ENCODE measurements at regions not wholly inside any gene's neighbourhood (a gene's known extent, or its start where the extent isn't known, plus 50 kb on each side); places are given as distances from the start of the nearest gene placed in this dataset.

DNA sequence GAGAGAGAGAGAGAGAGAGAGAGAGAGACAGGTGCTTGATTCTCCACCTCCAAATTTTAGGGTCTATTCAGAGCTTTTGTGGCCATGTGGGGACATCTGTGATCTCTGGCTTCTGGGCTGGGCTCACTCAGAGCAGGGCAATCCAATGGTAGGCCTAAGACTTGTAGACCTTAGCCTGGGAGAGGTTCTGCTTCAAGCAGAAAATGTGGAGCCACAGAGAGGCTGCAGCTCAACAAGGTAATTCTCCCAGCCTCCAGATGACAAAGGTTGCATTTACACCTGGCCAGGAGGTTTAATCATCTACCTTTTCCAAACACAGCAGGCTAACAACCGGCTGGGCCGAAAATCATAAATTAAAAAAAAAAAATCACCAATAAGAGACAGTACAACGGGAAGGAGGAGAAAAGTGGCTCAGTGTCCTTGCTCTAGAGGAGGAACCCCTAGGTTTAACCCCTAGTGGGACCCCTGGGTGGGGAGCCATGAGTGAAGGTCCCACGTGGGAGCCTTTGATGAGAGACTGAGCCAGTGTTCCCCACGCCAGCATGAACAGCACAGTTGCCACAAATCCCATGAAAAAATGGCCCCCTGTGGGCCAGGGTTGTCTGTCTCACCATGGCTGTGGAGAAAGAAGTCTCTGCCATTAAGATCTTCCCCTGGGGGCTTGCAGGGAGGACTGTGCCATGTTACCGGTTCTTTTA is 124.0 kb upstream of the GATA6 start:
- intact Hi-C loops (cut with micrococcal nuclease): no loop called here
- ATAC-seq: no peak
- H3K4me3 ChIP-seq (ENCODE audit: low read length): no peak overlapping the region
- H3K27me3 Mint-ChIP-seq: peaks cover 0 to 37% (median 4%) of the 10 kb centered on the region in 5 donors
- peaks cover 0 to 4% (median 0%) of the 10 kb centered on the region in 5 donors for H3K36me3 Mint-ChIP-seq
- H3K27ac Mint-ChIP-seq: no peak overlapping the region
- no peaks in the 10 kb centered on the region for H3K4me1 ChIP-seq (ENCODE audit: control insufficient read depth in 2 of 2, insufficient read depth in 2 of 2, low read length in 2 of 2)
- H3K27ac ChIP-seq (ENCODE audit: low read depth, low read length): no peak overlapping the region
- no peak overlapping the region for H3K4me3 Mint-ChIP-seq
- DNase-seq: no peak
- POLR2A ChIA-PET: no interaction called here
- H3K36me3 ChIP-seq (ENCODE audit: control insufficient read depth in 2 of 3, insufficient read depth in 3 of 3, low read length in 3 of 3): no peaks in the 10 kb centered on the region
- H3K4me1 Mint-ChIP-seq: no peaks in the 10 kb centered on the region
- H3K9me3 ChIP-seq (ENCODE audit: control insufficient read depth in 2 of 3, low read length in 3 of 3): peaks cover 0 to 3% (median 0%) of the 10 kb centered on the region in 3 experiments
- CTCF ChIA-PET: no interaction called here
- H3K27me3 ChIP-seq (ENCODE audit: control insufficient read depth in 2 of 2, insufficient read depth in 2 of 2, low read length in 2 of 2): no peaks in the 10 kb centered on the region
- peaks cover 0 to 8% (median 0%) of the 10 kb centered on the region in 11 donors for H3K9me3 Mint-ChIP-seq

DNA sequence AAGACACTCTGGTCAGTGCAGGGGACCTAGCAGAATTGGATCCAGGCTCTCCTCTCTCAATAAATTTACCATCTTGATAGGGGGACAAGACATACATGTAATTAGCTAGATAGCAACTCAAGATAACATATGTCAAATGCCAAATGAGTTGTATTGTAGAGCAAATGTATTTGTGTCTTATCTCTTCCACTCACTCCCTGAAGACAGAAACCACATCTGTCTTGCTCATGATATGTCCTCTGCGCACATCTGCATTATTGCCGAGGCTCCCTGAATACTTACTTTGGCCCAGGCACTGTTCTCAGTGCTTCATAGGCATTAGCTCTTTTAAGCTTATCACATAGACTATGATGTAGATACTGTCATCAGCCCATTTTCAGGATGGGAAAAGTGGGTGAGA is 122.9 kb upstream of the GATA6 start:
- H3K4me1 Mint-ChIP-seq: no peaks in the 10 kb centered on the region
- intact Hi-C loops (cut with micrococcal nuclease): no loop called here
- no peak for ATAC-seq
- no peak overlapping the region for H3K4me3 Mint-ChIP-seq
- POLR2A ChIA-PET: no interaction called here
- Histone ChIP-seq H3K9me3 (ENCODE audit: control insufficient read depth in 2 of 3, low read length in 3 of 3) (peaks cover 0 to 3% (median 0%) of the 10 kb centered on the region in 3 experiments), H3K36me3 (ENCODE audit: control insufficient read depth in 2 of 3, insufficient read depth in 3 of 3, low read length in 3 of 3) (no peaks in the 10 kb centered on the region), H3K27ac (ENCODE audit: low read depth, low read length) (no peak overlapping the region), H3K4me1 (ENCODE audit: control insufficient read depth in 2 of 2, insufficient read depth in 2 of 2, low read length in 2 of 2) (no peaks in the 10 kb centered on the region), H3K4me3 (ENCODE audit: low read length) (no peak overlapping the region), H3K27me3 (ENCODE audit: control insufficient read depth in 2 of 2, insufficient read depth in 2 of 2, low read length in 2 of 2) (no peaks in the 10 kb centered on the region)
- CTCF ChIA-PET: no interaction called here
- H3K27me3 Mint-ChIP-seq: peaks cover 0 to 37% (median 4%) of the 10 kb centered on the region in 5 donors
- DNase-seq: no peak
- H3K9me3 Mint-ChIP-seq: peaks cover 0 to 8% (median 0%) of the 10 kb centered on the region in 11 donors
- H3K27ac Mint-ChIP-seq: no peak overlapping the region
- H3K36me3 Mint-ChIP-seq: peaks cover 0 to 4% (median 0%) of the 10 kb centered on the region in 5 donors

DNA sequence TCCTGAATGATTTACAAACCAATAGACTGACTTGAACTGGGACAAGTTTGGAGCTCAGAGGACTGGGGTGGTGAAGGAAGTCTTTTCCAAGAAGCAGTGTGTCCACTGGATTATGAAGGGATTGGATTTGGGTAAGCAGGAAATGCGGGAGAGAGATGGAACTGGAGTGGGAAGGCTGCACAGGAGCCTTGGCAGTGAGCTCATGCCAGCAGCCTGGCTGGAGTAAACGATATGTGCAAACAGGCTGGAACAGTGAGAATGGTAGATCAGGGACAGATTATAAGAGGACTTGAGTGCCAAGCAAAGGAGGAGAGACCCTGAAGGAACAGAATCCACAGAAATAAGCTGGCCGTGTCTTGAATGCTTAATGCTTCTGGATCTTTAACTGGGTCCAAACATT is 121.9 kb upstream of the GATA6 start:
- H3K4me3 ChIP-seq (ENCODE audit: low read length): no peak overlapping the region
- no peaks in the 10 kb centered on the region for H3K4me1 Mint-ChIP-seq
- no peak overlapping the region for H3K27ac ChIP-seq (ENCODE audit: low read depth, low read length)
- peaks cover 0 to 4% (median 0%) of the 10 kb centered on the region in 11 donors for H3K9me3 Mint-ChIP-seq
- ATAC-seq (no peak), DNase-seq (no peak)
- intact Hi-C loops (cut with micrococcal nuclease): no loop called here
- no peaks in the 10 kb centered on the region for H3K9me3 ChIP-seq (ENCODE audit: control insufficient read depth in 2 of 3, low read length in 3 of 3)
- peaks cover 0 to 4% (median 0%) of the 10 kb centered on the region in 5 donors for H3K36me3 Mint-ChIP-seq
- CTCF ChIA-PET: no interaction called here
- no peaks in the 10 kb centered on the region for H3K4me1 ChIP-seq (ENCODE audit: control insufficient read depth in 2 of 2, insufficient read depth in 2 of 2, low read length in 2 of 2)
- H3K27me3 ChIP-seq (ENCODE audit: control insufficient read depth in 2 of 2, insufficient read depth in 2 of 2, low read length in 2 of 2): no peaks in the 10 kb centered on the region
- H3K27me3 Mint-ChIP-seq: peaks cover 0 to 37% (median 4%) of the 10 kb centered on the region in 5 donors
- POLR2A ChIA-PET: no interaction called here
- no peak overlapping the region for H3K27ac Mint-ChIP-seq
- H3K36me3 ChIP-seq (ENCODE audit: control insufficient read depth in 2 of 3, insufficient read depth in 3 of 3, low read length in 3 of 3): no peaks in the 10 kb centered on the region
- H3K4me3 Mint-ChIP-seq: no peak overlapping the region

DNA sequence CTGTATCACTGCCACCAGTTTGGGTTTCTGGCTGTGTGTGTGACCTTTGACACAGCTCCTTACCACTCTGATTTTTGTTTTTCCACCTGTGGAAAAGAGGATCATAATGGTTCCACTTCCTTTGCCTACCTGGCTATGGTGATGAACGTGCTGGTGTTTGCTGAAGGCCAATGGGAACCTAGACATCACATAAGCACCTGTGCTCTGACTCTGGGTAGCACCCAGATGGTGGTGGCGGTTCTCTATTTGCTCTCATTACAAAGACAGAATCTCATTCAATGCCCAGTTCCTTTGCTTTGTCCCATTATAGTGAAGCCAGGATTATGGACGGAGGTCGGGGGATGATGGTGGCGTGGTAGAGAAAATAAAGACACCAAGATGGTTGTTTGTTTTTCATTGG is 121.2 kb upstream of the GATA6 start:
- ChIA-PET CTCF (no interaction called here), POLR2A (no interaction called here)
- H3K36me3 Mint-ChIP-seq: peaks cover 0 to 4% (median 0%) of the 10 kb centered on the region in 5 donors
- DNase-seq (no peak), ATAC-seq (no peak)
- intact Hi-C loops (cut with micrococcal nuclease): no loop called here
- Histone ChIP-seq H3K4me1 (ENCODE audit: control insufficient read depth in 2 of 2, insufficient read depth in 2 of 2, low read length in 2 of 2) (no peaks in the 10 kb centered on the region), H3K4me3 (ENCODE audit: low read length) (no peak overlapping the region), H3K27ac (ENCODE audit: low read depth, low read length) (no peak overlapping the region), H3K27me3 (ENCODE audit: control insufficient read depth in 2 of 2, insufficient read depth in 2 of 2, low read length in 2 of 2) (no peaks in the 10 kb centered on the region), H3K9me3 (ENCODE audit: control insufficient read depth in 2 of 3, low read length in 3 of 3) (no peaks in the 10 kb centered on the region), H3K36me3 (ENCODE audit: control insufficient read depth in 2 of 3, insufficient read depth in 3 of 3, low read length in 3 of 3) (no peaks in the 10 kb centered on the region)
- H3K4me3 Mint-ChIP-seq: no peak overlapping the region
- H3K27me3 Mint-ChIP-seq: peaks cover 0 to 31% (median 0%) of the 10 kb centered on the region in 5 donors
- peaks cover 0 to 9% (median 0%) of the 10 kb centered on the region in 11 donors for H3K9me3 Mint-ChIP-seq
- H3K27ac Mint-ChIP-seq: no peak overlapping the region
- no peaks in the 10 kb centered on the region for H3K4me1 Mint-ChIP-seq

DNA sequence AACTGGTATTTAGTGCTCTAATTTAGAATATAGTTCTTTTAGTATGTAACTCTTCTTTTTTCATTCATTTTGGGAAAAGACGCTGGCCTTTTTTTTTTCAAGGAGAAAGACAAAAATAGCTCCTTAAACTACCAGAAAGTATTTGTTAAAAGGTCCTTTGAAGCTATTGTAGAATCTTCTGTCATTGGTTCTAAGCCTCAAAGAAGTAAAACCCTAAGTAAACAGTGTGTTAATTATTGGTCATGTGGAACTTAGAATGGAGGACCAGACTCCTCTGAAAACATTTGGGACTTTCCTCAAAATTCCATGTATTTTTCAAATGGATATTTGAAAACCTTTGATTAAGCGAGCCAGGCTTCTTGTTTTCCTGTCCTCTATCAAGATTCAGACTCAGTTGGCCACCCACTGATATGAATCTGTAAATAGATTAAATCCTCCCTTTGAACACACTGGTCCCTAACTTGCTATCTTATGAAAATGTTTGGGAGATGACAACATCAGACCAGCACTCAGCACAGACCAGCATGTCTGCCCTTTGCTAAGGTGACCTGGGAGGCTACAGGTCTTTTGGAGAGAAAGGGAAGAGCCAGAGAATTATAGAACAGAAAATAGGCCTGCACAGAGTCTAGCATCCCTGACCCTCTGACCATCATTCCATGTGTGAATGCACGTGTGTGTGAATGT is 120.3 kb upstream of the GATA6 start:
- H3K27ac Mint-ChIP-seq: no peak overlapping the region
- no peak overlapping the region for H3K27ac ChIP-seq (ENCODE audit: low read depth, low read length)
- CTCF ChIA-PET: interaction anchor here (0.6 kb wide), 1 partner anchor 20 kb away, joined by 5 read pairs; no protein-coding TSS in a partner anchor
- H3K9me3 Mint-ChIP-seq: peaks cover 0 to 6% (median 0%) of the 10 kb centered on the region in 11 donors
- no peak overlapping the region for H3K4me3 Mint-ChIP-seq
- H3K4me1 ChIP-seq (ENCODE audit: control insufficient read depth in 2 of 2, insufficient read depth in 2 of 2, low read length in 2 of 2): no peaks in the 10 kb centered on the region
- H3K27me3 Mint-ChIP-seq: peaks cover 0 to 23% (median 0%) of the 10 kb centered on the region in 5 donors
- no peaks in the 10 kb centered on the region for H3K36me3 ChIP-seq (ENCODE audit: control insufficient read depth in 2 of 3, insufficient read depth in 3 of 3, low read length in 3 of 3)
- no peaks in the 10 kb centered on the region for H3K9me3 ChIP-seq (ENCODE audit: control insufficient read depth in 2 of 3, low read length in 3 of 3)
- H3K4me3 ChIP-seq (ENCODE audit: low read length): no peak overlapping the region
- ATAC-seq: no peak
- H3K27me3 ChIP-seq (ENCODE audit: control insufficient read depth in 2 of 2, insufficient read depth in 2 of 2, low read length in 2 of 2): no peaks in the 10 kb centered on the region
- DNase-seq: no peak
- H3K36me3 Mint-ChIP-seq: no peaks in the 10 kb centered on the region
- no peaks in the 10 kb centered on the region for H3K4me1 Mint-ChIP-seq
- intact Hi-C loops (cut with micrococcal nuclease): no loop called here
- POLR2A ChIA-PET: no interaction called here

DNA sequence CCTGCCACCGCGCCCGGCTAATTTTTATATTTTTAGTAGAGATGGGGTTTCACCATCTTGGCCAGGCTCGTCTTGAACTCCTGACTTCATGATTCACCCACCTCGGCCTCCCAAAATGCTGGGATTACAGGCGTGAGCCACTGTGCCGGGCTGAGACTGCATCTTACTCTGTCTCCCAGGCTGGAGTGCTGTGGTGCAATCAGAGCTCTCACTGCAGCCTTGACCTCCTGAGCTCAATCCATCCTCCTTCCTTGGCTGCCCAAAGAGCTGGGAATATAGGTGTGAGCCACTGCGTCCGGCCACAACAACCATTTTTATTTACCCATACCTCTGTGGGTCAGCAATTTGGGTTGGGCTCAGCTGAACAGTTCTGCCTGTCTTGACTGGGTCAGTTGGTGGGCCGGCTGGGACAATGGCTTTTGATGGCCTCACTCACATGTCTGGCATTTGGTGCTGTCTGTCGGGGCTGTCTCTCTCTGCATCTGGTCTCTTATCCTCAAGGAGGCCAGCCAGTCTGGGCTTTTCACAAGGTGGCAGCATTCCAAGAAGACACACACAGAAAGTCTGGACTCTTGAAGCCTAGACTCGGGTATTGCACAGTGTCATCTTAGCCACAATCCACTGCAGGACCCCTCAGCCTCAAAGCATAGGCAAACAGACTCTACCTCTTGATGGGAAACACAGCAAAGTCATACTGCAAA is 116.8 kb upstream of the GATA6 start:
- no peak for DNase-seq
- Mint-ChIP-seq H3K4me3 (no peak overlapping the region), H3K9me3 (peaks cover 0 to 13% (median 0%) of the 10 kb centered on the region in 11 donors), H3K27ac (no peak overlapping the region), H3K36me3 (no peaks in the 10 kb centered on the region), H3K4me1 (no peaks in the 10 kb centered on the region), H3K27me3 (peaks cover 0 to 3% (median 0%) of the 10 kb centered on the region in 5 donors)
- Histone ChIP-seq H3K4me1 (ENCODE audit: control insufficient read depth in 2 of 2, insufficient read depth in 2 of 2, low read length in 2 of 2) (no peaks in the 10 kb centered on the region), H3K27ac (ENCODE audit: low read depth, low read length) (no peak overlapping the region), H3K9me3 (ENCODE audit: control insufficient read depth in 2 of 3, low read length in 3 of 3) (no peaks in the 10 kb centered on the region), H3K27me3 (ENCODE audit: control insufficient read depth in 2 of 2, insufficient read depth in 2 of 2, low read length in 2 of 2) (no peaks in the 10 kb centered on the region), H3K4me3 (ENCODE audit: low read length) (no peak overlapping the region), H3K36me3 (ENCODE audit: control insufficient read depth in 2 of 3, insufficient read depth in 3 of 3, low read length in 3 of 3) (no peaks in the 10 kb centered on the region)
- POLR2A ChIA-PET: no interaction called here
- intact Hi-C loops (cut with micrococcal nuclease): no loop called here
- no peak for ATAC-seq
- CTCF ChIA-PET: no interaction called here

Data from naive thymus-derived CD4-positive, alpha-beta T cell (primary cell).